ENCODE measurements at regions not wholly inside any gene's neighbourhood (a gene's known extent, or its start where the extent isn't known, plus 50 kb on each side); places are given as distances from the start of the nearest gene placed in this dataset.

DNA sequence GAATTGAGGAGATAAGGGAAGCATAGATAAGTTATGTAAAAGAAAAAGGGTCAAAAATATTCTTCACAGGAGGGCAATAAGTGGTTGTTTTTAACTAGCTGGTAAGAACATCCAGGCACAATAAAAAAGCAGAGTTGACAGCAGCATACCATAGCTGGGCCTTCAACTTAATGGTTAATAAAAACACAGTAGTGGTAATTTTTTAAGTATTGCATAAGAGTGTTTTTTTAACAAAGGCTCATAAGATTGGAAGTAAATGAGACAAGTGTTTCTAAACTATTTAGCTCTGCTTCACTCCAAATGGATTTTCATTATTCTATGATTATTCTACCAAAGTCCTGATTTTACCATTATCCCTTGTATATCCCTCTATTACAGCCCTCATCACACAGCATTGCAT, 140.1 kb upstream of the TSPAN8 start:
- no peak for FAIRE-seq
- intact Hi-C loops (cut with micrococcal nuclease), result no loop called here
- ChIA-PET CTCF (no interaction called here), POLR2A (no interaction called here)
- no peak overlapping the region for H3K4me3 ChIP-seq (replicated peaks in 1 of 3; ENCODE audit: insufficient read depth in 1 of 3, low read depth in 1 of 3, low read length in 3 of 3)
- no peaks in the 10 kb centered on the region for H3K36me3 ChIP-seq (ENCODE audit: control insufficient read depth in 2 of 2, extremely low read depth in 1 of 2, insufficient read depth in 2 of 2, low read length in 2 of 2)
- no peaks in the 10 kb centered on the region for H3K27me3 ChIP-seq (ENCODE audit: control insufficient read depth in 2 of 2, insufficient read depth in 2 of 2, low read length in 2 of 2)
- H3K27ac ChIP-seq (ENCODE audit: insufficient read depth, low read depth, low read length), result no peak overlapping the region
- TF ChIP-seq GATA2 (IDR thresholded peaks at IDR 0.05; ENCODE audit: insufficient read depth, insufficient read length, low read depth, low read length), result no peak
- TF ChIP-seq FOS (IDR thresholded peaks at IDR 0.05; ENCODE audit: borderline replicate concordance, insufficient read depth, low read length), result no peak
- TF ChIP-seq MYC (IDR thresholded peaks at IDR 0.05; ENCODE audit: low read depth, low read length), result no peak
- H2AFZ ChIP-seq (ENCODE audit: low read depth, low read length), result no peak overlapping the region
- H4K20me1 ChIP-seq (replicated peaks; ENCODE audit: control insufficient read depth, extremely low read depth, insufficient read depth, low read length), result no peaks in the 10 kb centered on the region
- H3K9me3 ChIP-seq (replicated peaks; ENCODE audit: control insufficient read depth, insufficient read depth, low read length), result no peaks in the 10 kb centered on the region
- no peaks in the 10 kb centered on the region for H3K79me2 ChIP-seq (ENCODE audit: control insufficient read depth, insufficient read depth, low read length)
- no peak for DNase-seq (ENCODE audit: low read depth, low spot score)
- no peaks in the 10 kb centered on the region for H3K4me1 ChIP-seq (ENCODE audit: control insufficient read depth, extremely low read depth, insufficient read depth, low read length)
- no peak overlapping the region for H3K4me2 ChIP-seq (ENCODE audit: insufficient read depth, low read length)
- dilution Hi-C loops (cut with MboI; ENCODE audit: extremely low pct_ligation_motif_present, low sequenced_read_pairs), result no loop called here
- BruUV-seq (replicated peaks), result no TSS peak
- no peaks in the 10 kb centered on the region for H3K9me1 ChIP-seq (replicated peaks; ENCODE audit: control insufficient read depth, extremely low read depth, insufficient read depth, low read length)
- no peak overlapping the region for H3K9ac ChIP-seq (replicated peaks; ENCODE audit: extremely low read depth, insufficient read depth, low read length)

- Histone ChIP-seq H3K27me3 (ENCODE audit: control insufficient read depth in 2 of 2, insufficient read depth in 2 of 2, low read length in 2 of 2) (no peaks in the 10 kb centered on the region), H2AFZ (ENCODE audit: low read depth, low read length) (no peak overlapping the region), H3K9me1 (replicated peaks; ENCODE audit: control insufficient read depth, extremely low read depth, insufficient read depth, low read length) (no peaks in the 10 kb centered on the region), H3K4me3 (replicated peaks in 1 of 3; ENCODE audit: insufficient read depth in 1 of 3, low read depth in 1 of 3, low read length in 3 of 3) (no peak overlapping the region), H4K20me1 (replicated peaks; ENCODE audit: control insufficient read depth, extremely low read depth, insufficient read depth, low read length) (no peaks in the 10 kb centered on the region), H3K27ac (ENCODE audit: insufficient read depth, low read depth, low read length) (no peak overlapping the region), H3K79me2 (ENCODE audit: control insufficient read depth, insufficient read depth, low read length) (no peaks in the 10 kb centered on the region), H3K4me2 (ENCODE audit: insufficient read depth, low read length) (no peak overlapping the region), H3K4me1 (ENCODE audit: control insufficient read depth, extremely low read depth, insufficient read depth, low read length) (no peaks in the 10 kb centered on the region), H3K9ac (replicated peaks; ENCODE audit: extremely low read depth, insufficient read depth, low read length) (no peak overlapping the region), H3K9me3 (replicated peaks; ENCODE audit: control insufficient read depth, insufficient read depth, low read length) (no peaks in the 10 kb centered on the region), H3K36me3 (ENCODE audit: control insufficient read depth in 2 of 2, extremely low read depth in 1 of 2, insufficient read depth in 2 of 2, low read length in 2 of 2) (no peaks in the 10 kb centered on the region)
- dilution Hi-C loops (cut with MboI; ENCODE audit: extremely low pct_ligation_motif_present, low sequenced_read_pairs), result no loop called here
- DNase-seq (ENCODE audit: low read depth, low spot score) (no peak), FAIRE-seq (no peak)
- intact Hi-C loops (cut with micrococcal nuclease), result no loop called here
- POLR2A ChIA-PET, result no interaction called here
- TF ChIP-seq CTCF (IDR thresholded peaks at IDR 0.05; ENCODE audit: extremely low read depth in 1 of 2, insufficient read depth in 1 of 2, low read depth in 1 of 2, low read length in 2 of 2), result no peak
- no peak for TF ChIP-seq JUN (IDR thresholded peaks at IDR 0.05; ENCODE audit: borderline replicate concordance, insufficient read depth, insufficient read length, low read depth)
- no peak for TF ChIP-seq POLR2AphosphoS5 (IDR thresholded peaks at IDR 0.05; ENCODE audit: insufficient read depth, low read depth, low read length)
- no peak for TF ChIP-seq EZH2 (IDR thresholded peaks at IDR 0.05; ENCODE audit: borderline replicate concordance, low read depth, low read length, severe bottlenecking)
- no peak for TF ChIP-seq MYC (IDR thresholded peaks at IDR 0.05; ENCODE audit: low read depth, low read length)
- no peak for TF ChIP-seq MAX (IDR thresholded peaks at IDR 0.05; ENCODE audit: insufficient read depth, insufficient read length)
- no peak for TF ChIP-seq GATA2 (IDR thresholded peaks at IDR 0.05; ENCODE audit: insufficient read depth, insufficient read length, low read depth, low read length)
- no peak for TF ChIP-seq POLR2A (IDR thresholded peaks at IDR 0.05; ENCODE audit: low read depth, low read length)
- no peak for TF ChIP-seq FOS (IDR thresholded peaks at IDR 0.05; ENCODE audit: borderline replicate concordance, insufficient read depth, low read length)
- no TSS peak for BruUV-seq (replicated peaks)
- CTCF ChIA-PET, result no interaction called here
Observed at GRCh38 chr12:71295953-71296352, 138.2 kb upstream of the TSPAN8 start.
